Left renal pelvis (tissue), 4 donors: ENCODE measurements at regions not wholly inside any gene's neighbourhood (a gene's known extent, or its start where the extent isn't known, plus 50 kb on each side); places are given as distances from the start of the nearest gene placed in this dataset.
A peak's percentile ranks its signal among the peaks of the same experiment; 100 is the strongest.
"Not testable (repeated sequence)": the region's sequence is repeated elsewhere in the genome, so short reads cannot be mapped to it uniquely, and the experiment has no call there.

Experiments used
- DNase-seq, 4 donors: peaks; one replicate each; pipeline ENCODE4 v3.0.0-alpha.2; 2013; ENCODE audit warnings: low read depth in 4 of 4, low spot score in 3 of 4

GRCh38 chr22:22714600-22715335 is 70.4 kb downstream of the GGTLC2 start:
- no peak for DNase-seq

GRCh38 chr22:22716136-22716665 is 71.8 kb downstream of the GGTLC2 start:
- DNase-seq = no peak

GRCh38 chr22:22717664-22718063 is 73.2 kb downstream of the GGTLC2 start:
- no peak for DNase-seq

GRCh38 chr22:22720201-22720723 is 75.8 kb downstream of the GGTLC2 start:
- peak in 1 of 4 donors; percentile 12 for DNase-seq

GRCh38 chr22:22720724-22721261 is 76.4 kb downstream of the GGTLC2 start:
- DNase-seq = no peak

- DNase-seq = no peak
These were observed 77.4 kb downstream of the GGTLC2 start for GRCh38 chr22:22721681-22722354.

GRCh38 chr22:22728382-22728781 is 84.0 kb downstream of the GGTLC2 start:
- DNase-seq = no peak

- DNase-seq = no peak
These were observed 86.4 kb downstream of the GGTLC2 start for GRCh38 chr22:22730655-22731373.

GRCh38 chr22:22731374-22731676 is 86.9 kb downstream of the GGTLC2 start:
- no peak for DNase-seq

GRCh38 chr22:22733006-22733405 is 88.6 kb downstream of the GGTLC2 start:
- DNase-seq = not testable (repeated sequence)

- DNase-seq = no peak
These were observed 89.5 kb downstream of the GGTLC2 start for GRCh38 chr22:22733881-22734373.

- not testable (repeated sequence) for DNase-seq
These were observed 90.2 kb downstream of the GGTLC2 start for GRCh38 chr22:22734395-22735272.

GRCh38 chr22:22735276-22735675 is 90.9 kb downstream of the GGTLC2 start:
- DNase-seq = not testable (repeated sequence)

- no peak for DNase-seq
These were observed 91.5 kb downstream of the GGTLC2 start for GRCh38 chr22:22735695-22736611.

GRCh38 chr22:22737590-22737989 is 93.2 kb downstream of the GGTLC2 start:
- no peak for DNase-seq

GRCh38 chr22:22738959-22739585 is 94.7 kb downstream of the GGTLC2 start:
- no peak for DNase-seq

- DNase-seq = no peak
These were observed 96.3 kb downstream of the GGTLC2 start for GRCh38 chr22:22740560-22741276.

GRCh38 chr22:22741843-22742242 is 97.4 kb downstream of the GGTLC2 start:
- DNase-seq = no peak
